Ascending aorta (tissue), 2 donors: ENCODE measurements at regions not wholly inside any gene's neighbourhood (a gene's known extent, or its start where the extent isn't known, plus 50 kb on each side); places are given as distances from the start of the nearest gene placed in this dataset.

Experiments used
- DNase-seq, 2 donors: peaks; one replicate each; pipeline ENCODE4 v3.0.0-alpha.2; 2019; ENCODE audit warnings: low spot score in 2 of 2
- H3K27ac ChIP-seq, 2 donors: fragments of 200-600 bp; sonication (generic); one replicate each; pipeline ENCODE4 v1.5.1; 2016 to 2017; ENCODE audit warnings: mild to moderate bottlenecking in 1 of 2
- H3K27me3 ChIP-seq: fragments of 200-600 bp; sonication (generic); one replicate; pipeline ENCODE4 v1.5.1; 2017
- H3K36me3 ChIP-seq, 2 donors: fragments of 200-600 bp; sonication (generic); one replicate each; pipeline ENCODE4 v1.5.1; 2016
- H3K4me1 ChIP-seq, 2 donors: fragments of 200-600 bp; sonication (generic); one replicate each; pipeline ENCODE4 v1.5.1; 2016 to 2017; ENCODE audit warnings: mild to moderate bottlenecking in 1 of 2
- H3K4me3 ChIP-seq, 2 donors: fragments of 200-600 bp; sonication (generic); one replicate each; pipeline ENCODE4 v1.5.1; 2016 to 2017; ENCODE audit warnings: mild to moderate bottlenecking in 1 of 2
- H3K9me3 ChIP-seq, 2 donors: fragments of 200-600 bp; sonication (generic); one replicate each; pipeline ENCODE4 v1.5.1; 2016
- CTCF ChIP-seq, 3 experiments: fragments of 200-600 bp in 2 of 3; fragments of 450-650 bp in 1 of 3; sonication (generic) in 2 of 3; IDR thresholded peaks; one replicate each; pipeline ENCODE4 v1.5.1; 2016 to 2019; ENCODE audit warnings: antibody characterized with exemption in 3 of 3, mild to moderate bottlenecking in 1 of 3, moderate library complexity in 1 of 3
- intact Hi-C: fragments of 100-400 bp; cut with DNase I; formaldehyde crosslinking; loops from one replicate; pipeline ENCODE4 v1.15.1; 2023

- Histone ChIP-seq H3K27me3 (no peaks in the 10 kb centered on the region), H3K4me1 (no peaks in the 10 kb centered on the region), H3K9me3 (no peaks in the 10 kb centered on the region), H3K36me3 (no peaks in the 10 kb centered on the region), H3K27ac (no peak overlapping the region), H3K4me3 (no peak overlapping the region)
- no peak for DNase-seq
- no peak for TF ChIP-seq CTCF (IDR thresholded peaks at IDR 0.05)
- intact Hi-C loops, result no loop called here
Measured at GRCh38 chr1:78426408-78426807, 64.4 kb upstream of the PTGFR start.

GRCh38 chr1:78427506-78427905, 63.3 kb upstream of the PTGFR start:
- Histone ChIP-seq H3K4me1 (no peaks in the 10 kb centered on the region), H3K9me3 (no peaks in the 10 kb centered on the region), H3K36me3 (no peaks in the 10 kb centered on the region), H3K27ac (no peak overlapping the region), H3K27me3 (no peaks in the 10 kb centered on the region), H3K4me3 (no peak overlapping the region)
- no peak for DNase-seq
- no peak for TF ChIP-seq CTCF (IDR thresholded peaks at IDR 0.05)
- intact Hi-C loops, result no loop called here

GRCh38 chr1:78432016-78432415, 58.8 kb upstream of the PTGFR start:
- Histone ChIP-seq H3K27me3 (no peaks in the 10 kb centered on the region), H3K4me3 (no peak overlapping the region), H3K9me3 (no peaks in the 10 kb centered on the region), H3K4me1 (no peaks in the 10 kb centered on the region), H3K36me3 (no peaks in the 10 kb centered on the region), H3K27ac (no peak overlapping the region)
- DNase-seq, result no peak
- no peak for TF ChIP-seq CTCF (IDR thresholded peaks at IDR 0.05)
- intact Hi-C loops, result no loop called here

GRCh38 chr1:78434351-78434750, 56.4 kb upstream of the PTGFR start:
- no peak overlapping the region for H3K27ac ChIP-seq
- TF ChIP-seq CTCF (IDR thresholded peaks at IDR 0.05), result no peak
- no peaks in the 10 kb centered on the region for H3K36me3 ChIP-seq
- no peaks in the 10 kb centered on the region for H3K9me3 ChIP-seq
- H3K27me3 ChIP-seq, result no peaks in the 10 kb centered on the region
- DNase-seq, result no peak
- intact Hi-C loops, result no loop called here
- H3K4me1 ChIP-seq, result no peaks in the 10 kb centered on the region
- H3K4me3 ChIP-seq, result no peak overlapping the region

GRCh38 chr1:78436961-78437360, 53.8 kb upstream of the PTGFR start:
- Histone ChIP-seq H3K9me3 (no peaks in the 10 kb centered on the region), H3K4me1 (no peaks in the 10 kb centered on the region), H3K27ac (no peak overlapping the region), H3K36me3 (no peaks in the 10 kb centered on the region), H3K27me3 (no peaks in the 10 kb centered on the region), H3K4me3 (no peak overlapping the region)
- intact Hi-C loops, result no loop called here
- no peak for TF ChIP-seq CTCF (IDR thresholded peaks at IDR 0.05)
- no peak for DNase-seq

GRCh38 chr1:78437396-78437795, 53.4 kb upstream of the PTGFR start:
- H3K9me3 ChIP-seq, result no peaks in the 10 kb centered on the region
- no peaks in the 10 kb centered on the region for H3K27me3 ChIP-seq
- H3K4me3 ChIP-seq, result no peak overlapping the region
- DNase-seq, result no peak
- intact Hi-C loops, result no loop called here
- H3K36me3 ChIP-seq, result no peaks in the 10 kb centered on the region
- no peak overlapping the region for H3K27ac ChIP-seq
- no peaks in the 10 kb centered on the region for H3K4me1 ChIP-seq
- TF ChIP-seq CTCF (IDR thresholded peaks at IDR 0.05), result no peak
